ENCODE measurements at regions not wholly inside any gene's neighbourhood (a gene's known extent, or its start where the extent isn't known, plus 50 kb on each side); places are given as distances from the start of the nearest gene placed in this dataset.

- Histone ChIP-seq H3K36me3 (ENCODE audit: control insufficient read depth in 2 of 4, insufficient read depth in 4 of 4, low read length in 3 of 4) (no peaks in the 10 kb centered on the region), H3K4me1 (replicated peaks in 1 of 4; ENCODE audit: control insufficient read depth in 3 of 4, insufficient read depth in 4 of 4, low read length in 3 of 4) (no peaks in the 10 kb centered on the region), H4K8ac (ENCODE audit: extremely low read depth, insufficient read depth, low read length) (no peak overlapping the region), H4K5ac (ENCODE audit: insufficient read length, low read depth, low read length) (no peak overlapping the region), H3K18ac (ENCODE audit: extremely low read depth, low read length) (no peak overlapping the region), H3K4me3 (ENCODE audit: extremely low read depth in 1 of 4, insufficient read depth in 2 of 4, low read depth in 3 of 4, low read length in 4 of 4) (no peak overlapping the region), H3K4me2 (ENCODE audit: insufficient read depth in 1 of 2, low read depth in 2 of 2, low read length in 2 of 2) (no peak overlapping the region), H3K9ac (replicated peaks in 1 of 4; ENCODE audit: extremely low read depth in 1 of 4, low read depth in 3 of 4, low read length in 3 of 4) (no peak overlapping the region), H2BK120ac (replicated peaks; ENCODE audit: low read depth, low read length) (no peak overlapping the region), H3K23ac (ENCODE audit: insufficient read length) (no peak overlapping the region), H2BK5ac (ENCODE audit: low read depth, low read length) (no peak overlapping the region), H2AFZ (ENCODE audit: low read length) (no peak overlapping the region), H2BK12ac (ENCODE audit: low read depth, low read length) (no peak overlapping the region), H2BK15ac (ENCODE audit: low read length) (no peak overlapping the region), H3K9me3 (ENCODE audit: insufficient read depth in 2 of 2, low read depth in 1 of 2, low read length in 1 of 2) (no peaks in the 10 kb centered on the region; a peak in 2 of 4 replicates), H3K23me2 (ENCODE audit: low read depth, low read length) (no peaks in the 10 kb centered on the region), H3K56ac (replicated peaks; ENCODE audit: insufficient read length, low read depth, low read length) (no peak overlapping the region), H2BK20ac (ENCODE audit: low read length) (no peak overlapping the region), H3K79me1 (ENCODE audit: low read depth, low read length) (no peaks in the 10 kb centered on the region), H3K79me2 (ENCODE audit: control insufficient read depth in 1 of 2, insufficient read depth in 2 of 2, low read length in 2 of 2) (no peaks in the 10 kb centered on the region), H4K91ac (replicated peaks; ENCODE audit: insufficient read length, low read length) (no peak overlapping the region), H3K27me3 (replicated peaks in 1 of 4; ENCODE audit: control insufficient read depth in 3 of 4, extremely low read depth in 1 of 4, insufficient read depth in 3 of 4, low read length in 3 of 4) (no peaks in the 10 kb centered on the region), H3K4ac (replicated peaks; ENCODE audit: insufficient read length, low read depth, low read length) (no peak overlapping the region), H3K27ac (ENCODE audit: low read depth, low read length) (no peak overlapping the region), H4K20me1 (replicated peaks in 1 of 2; ENCODE audit: control insufficient read depth in 1 of 2, insufficient read depth in 2 of 2, low read length in 2 of 2) (no peaks in the 10 kb centered on the region), H3K14ac (ENCODE audit: insufficient read length) (no peak overlapping the region), H2AK5ac (ENCODE audit: low read depth, low read length) (no peak overlapping the region)
- CTCF ChIA-PET (ENCODE audit: partially characterized antibody), result no interaction called here
- WGBS, 2 experiments (ENCODE audit: extremely low coverage in 1 of 2, insufficient coverage in 1 of 2, insufficient read length in 1 of 2, insufficient replicate concordance in 2 of 2, low coverage in 1 of 2, low lambda C conversion rate in 2 of 2, missing lambda C conversion rate in 1 of 2), result 88% methylated on average over 4 of the region's 4 CpGs; no CpG with 5 or more reads in 1 of the 2 experiments
- POLR2A ChIA-PET (ENCODE audit: partially characterized antibody), result no interaction called here
- DNase-seq (ENCODE audit: low read depth in 1 of 2, low spot score in 2 of 2) (no peak), FAIRE-seq (no peak)
- TF ChIP-seq CTBP2 (IDR thresholded peaks at IDR 0.05; ENCODE audit: borderline replicate concordance, insufficient read depth, insufficient read length, low read length) (no peak), CREB1 (IDR thresholded peaks at IDR 0.05) (no peak), POLR2AphosphoS5 (IDR thresholded peaks at IDR 0.05; ENCODE audit: low read depth, low read length) (no peak), TCF12 (IDR thresholded peaks at IDR 0.05; ENCODE audit: low read depth, low read length) (no peak), KDM4A (IDR thresholded peaks at IDR 0.05; ENCODE audit: low read depth, low read length, severe bottlenecking) (no peak), TBP (IDR thresholded peaks at IDR 0.05; ENCODE audit: low read depth, low read length) (no peak), SIN3A (conservative IDR thresholded peaks at IDR 0.05 in 1 of 2, IDR thresholded peaks at IDR 0.05 in 1 of 2; ENCODE audit: low read depth in 1 of 2, low read length in 2 of 2) (no peak), MAFK (IDR thresholded peaks at IDR 0.05; ENCODE audit: low read depth, low read length) (no peak), KDM1A (IDR thresholded peaks at IDR 0.05; ENCODE audit: borderline replicate concordance, low read length) (no peak), MAX (IDR thresholded peaks at IDR 0.05) (no peak), GABPA (IDR thresholded peaks at IDR 0.05; ENCODE audit: borderline replicate concordance, insufficient read depth, low read length) (no peak), SAP30 (IDR thresholded peaks at IDR 0.05; ENCODE audit: insufficient read depth, insufficient replicate concordance, low read length) (no peak), PHF8 (conservative IDR thresholded peaks at IDR 0.05; ENCODE audit: low read depth, low read length) (no peak), BACH1 (IDR thresholded peaks at IDR 0.05; ENCODE audit: low read length) (no peak), SIX5 (IDR thresholded peaks at IDR 0.05; ENCODE audit: low read depth, low read length) (no peak), CEBPB (IDR thresholded peaks at IDR 0.05; ENCODE audit: low read depth, low read length) (no peak)
Measured at GRCh38 chr4:10947898-10948297, 263.3 kb upstream of the CLNK start.

Data from H1 (cell line).